M059J (cell line): ENCODE measurements at regions not wholly inside any gene's neighbourhood (a gene's known extent, or its start where the extent isn't known, plus 50 kb on each side); places are given as distances from the start of the nearest gene placed in this dataset.

ENCODE experiments used
- DNase-seq: peaks from one replicate; pipeline ENCODE4 v3.0.0-alpha.2; 2012; ENCODE audit warnings: low read depth

GRCh38 chr4:135225551-135225950 is 1024.0 kb upstream of the PABPC4L start:
- DNase-seq, result no peak

GRCh38 chr4:135210341-135210740 is 1008.8 kb upstream of the PABPC4L start:
- no peak for DNase-seq

- no peak for DNase-seq
Observed at GRCh38 chr4:135207531-135207930, 1005.9 kb upstream of the PABPC4L start.

- DNase-seq, result no peak
Observed at GRCh38 chr4:135204311-135204710, 1002.7 kb upstream of the PABPC4L start.

- peak; percentile 6 for DNase-seq
Observed at GRCh38 chr4:135201081-135201480, 999.5 kb upstream of the PABPC4L start.

- no peak for DNase-seq
Observed at GRCh38 chr4:135197641-135198040, 996.1 kb upstream of the PABPC4L start.

GRCh38 chr4:135194477-135194876 is 992.9 kb upstream of the PABPC4L start:
- no peak for DNase-seq

- DNase-seq, result peak; percentile 3
Observed at GRCh38 chr4:135192751-135193535, 991.4 kb upstream of the PABPC4L start.

- no peak for DNase-seq
Observed at GRCh38 chr4:135191596-135191995, 990.0 kb upstream of the PABPC4L start.

GRCh38 chr4:135186002-135186401 is 984.4 kb upstream of the PABPC4L start:
- no peak for DNase-seq

GRCh38 chr4:135185256-135185655 is 983.7 kb upstream of the PABPC4L start:
- DNase-seq, result no peak

- no peak for DNase-seq
Observed at GRCh38 chr4:135184715-135185114, 983.1 kb upstream of the PABPC4L start.

GRCh38 chr4:135177321-135177720 is 975.7 kb upstream of the PABPC4L start:
- DNase-seq, result no peak

- no peak for DNase-seq
Observed at GRCh38 chr4:135166661-135167060, 965.1 kb upstream of the PABPC4L start.

- no peak for DNase-seq
Observed at GRCh38 chr4:135164601-135165000, 963.0 kb upstream of the PABPC4L start.

- DNase-seq, result no peak
Observed at GRCh38 chr4:135144498-135144897, 942.9 kb upstream of the PABPC4L start.

- no peak for DNase-seq
Observed at GRCh38 chr4:135124196-135124595, 922.6 kb upstream of the PABPC4L start.

- DNase-seq, result no peak
Observed at GRCh38 chr4:135123632-135124031, 922.0 kb upstream of the PABPC4L start.

- no peak for DNase-seq
Observed at GRCh38 chr4:135122457-135122856, 920.9 kb upstream of the PABPC4L start.

GRCh38 chr4:135120195-135120594 is 918.6 kb upstream of the PABPC4L start:
- peak; percentile 2 for DNase-seq

GRCh38 chr4:135114079-135114478 is 912.5 kb upstream of the PABPC4L start:
- DNase-seq, result no peak

GRCh38 chr4:135098061-135098460 is 896.5 kb upstream of the PABPC4L start:
- no peak for DNase-seq

GRCh38 chr4:135073389-135073788 is 871.8 kb upstream of the PABPC4L start:
- no peak for DNase-seq

GRCh38 chr4:135072553-135072952 is 871.0 kb upstream of the PABPC4L start:
- DNase-seq, result no peak
